ENCODE measurements at regions not wholly inside any gene's neighbourhood (a gene's known extent, or its start where the extent isn't known, plus 50 kb on each side); places are given as distances from the start of the nearest gene placed in this dataset.

GRCh38 chrX:40952855-40953254, 132.4 kb upstream of the USP9X start:
- no peak for TF ChIP-seq CTCF (IDR thresholded peaks at IDR 0.05)
- TF ChIP-seq POLR2A (IDR thresholded peaks at IDR 0.05), result no peak
- no peak for TF ChIP-seq POLR2AphosphoS5 (IDR thresholded peaks at IDR 0.05)

Measured in breast epithelium (tissue), 3 donors.